ENCODE measurements at regions not wholly inside any gene's neighbourhood (a gene's known extent, or its start where the extent isn't known, plus 50 kb on each side); places are given as distances from the start of the nearest gene placed in this dataset.

GRCh38 chr5:61734001-61734400 is 401.9 kb downstream of the ZSWIM6 start:
- H3K27ac ChIP-seq (ENCODE audit: low read length): no peak overlapping the region
- no peak overlapping the region for H3K9ac ChIP-seq (ENCODE audit: low read depth, low read length)
- H3K36me3 ChIP-seq (ENCODE audit: insufficient read depth, low read depth, low read length): no peaks in the 10 kb centered on the region
- H3K9me3 ChIP-seq (ENCODE audit: insufficient read depth, low read depth, low read length): no peaks in the 10 kb centered on the region
- no peak overlapping the region for H3K4me3 ChIP-seq (ENCODE audit: low read length)
- H3K4me1 ChIP-seq (ENCODE audit: insufficient read depth, low read length): peaks cover 16% of the 10 kb centered on the region
- peaks cover 13% of the 10 kb centered on the region for H3K27me3 ChIP-seq (ENCODE audit: insufficient read depth, low read length)

GRCh38 chr5:61734966-61735365 is 402.9 kb downstream of the ZSWIM6 start:
- peaks cover 13% of the 10 kb centered on the region for H3K27me3 ChIP-seq (ENCODE audit: insufficient read depth, low read length)
- no peaks in the 10 kb centered on the region for H3K9me3 ChIP-seq (ENCODE audit: insufficient read depth, low read depth, low read length)
- H3K36me3 ChIP-seq (ENCODE audit: insufficient read depth, low read depth, low read length): no peaks in the 10 kb centered on the region
- peaks cover 16% of the 10 kb centered on the region for H3K4me1 ChIP-seq (ENCODE audit: insufficient read depth, low read length)
- H3K9ac ChIP-seq (ENCODE audit: low read depth, low read length): no peak overlapping the region
- no peak overlapping the region for H3K4me3 ChIP-seq (ENCODE audit: low read length)
- H3K27ac ChIP-seq (ENCODE audit: low read length): no peak overlapping the region

GRCh38 chr5:61735531-61735930 is 403.5 kb downstream of the ZSWIM6 start:
- H3K4me1 ChIP-seq (ENCODE audit: insufficient read depth, low read length): peaks cover 16% of the 10 kb centered on the region
- no peaks in the 10 kb centered on the region for H3K36me3 ChIP-seq (ENCODE audit: insufficient read depth, low read depth, low read length)
- no peak overlapping the region for H3K4me3 ChIP-seq (ENCODE audit: low read length)
- no peak overlapping the region for H3K9ac ChIP-seq (ENCODE audit: low read depth, low read length)
- H3K27ac ChIP-seq (ENCODE audit: low read length): no peak overlapping the region
- no peaks in the 10 kb centered on the region for H3K9me3 ChIP-seq (ENCODE audit: insufficient read depth, low read depth, low read length)
- H3K27me3 ChIP-seq (ENCODE audit: insufficient read depth, low read length): peaks cover 13% of the 10 kb centered on the region

GRCh38 chr5:61735995-61736394 is 403.9 kb downstream of the ZSWIM6 start:
- peaks cover 16% of the 10 kb centered on the region for H3K4me1 ChIP-seq (ENCODE audit: insufficient read depth, low read length)
- no peaks in the 10 kb centered on the region for H3K9me3 ChIP-seq (ENCODE audit: insufficient read depth, low read depth, low read length)
- no peak overlapping the region for H3K27ac ChIP-seq (ENCODE audit: low read length)
- no peak overlapping the region for H3K4me3 ChIP-seq (ENCODE audit: low read length)
- H3K9ac ChIP-seq (ENCODE audit: low read depth, low read length): no peak overlapping the region
- H3K36me3 ChIP-seq (ENCODE audit: insufficient read depth, low read depth, low read length): no peaks in the 10 kb centered on the region
- H3K27me3 ChIP-seq (ENCODE audit: insufficient read depth, low read length): peaks cover 13% of the 10 kb centered on the region

- Histone ChIP-seq H3K4me3 (ENCODE audit: low read length) (no peak overlapping the region), H3K36me3 (ENCODE audit: insufficient read depth, low read depth, low read length) (no peaks in the 10 kb centered on the region), H3K4me1 (ENCODE audit: insufficient read depth, low read length) (peaks cover 10% of the 10 kb centered on the region), H3K9ac (ENCODE audit: low read depth, low read length) (no peak overlapping the region; the same call in 1 of the 2 replicates), H3K27ac (ENCODE audit: low read length) (no peak overlapping the region), H3K27me3 (ENCODE audit: insufficient read depth, low read length) (peaks cover 7% of the 10 kb centered on the region; the same call in 1 of the 2 replicates), H3K9me3 (ENCODE audit: insufficient read depth, low read depth, low read length) (no peaks in the 10 kb centered on the region)
Measured at GRCh38 chr5:61737301-61737963, 405.4 kb downstream of the ZSWIM6 start.

GRCh38 chr5:61737964-61738340 is 405.9 kb downstream of the ZSWIM6 start:
- Histone ChIP-seq H3K9ac (ENCODE audit: low read depth, low read length) (no peak overlapping the region), H3K36me3 (ENCODE audit: insufficient read depth, low read depth, low read length) (no peaks in the 10 kb centered on the region), H3K27me3 (ENCODE audit: insufficient read depth, low read length) (peaks cover 2% of the 10 kb centered on the region; the same call in 1 of the 2 replicates), H3K9me3 (ENCODE audit: insufficient read depth, low read depth, low read length) (no peaks in the 10 kb centered on the region), H3K4me1 (ENCODE audit: insufficient read depth, low read length) (peaks cover 8% of the 10 kb centered on the region; the same call in 1 of the 2 replicates), H3K27ac (ENCODE audit: low read length) (no peak overlapping the region), H3K4me3 (ENCODE audit: low read length) (no peak overlapping the region)

- no peak overlapping the region for H3K9ac ChIP-seq (ENCODE audit: low read depth, low read length)
- H3K36me3 ChIP-seq (ENCODE audit: insufficient read depth, low read depth, low read length): no peaks in the 10 kb centered on the region
- peaks cover 8% of the 10 kb centered on the region; the same call in 1 of the 2 replicates for H3K4me1 ChIP-seq (ENCODE audit: insufficient read depth, low read length)
- no peaks in the 10 kb centered on the region for H3K9me3 ChIP-seq (ENCODE audit: insufficient read depth, low read depth, low read length)
- no peak overlapping the region for H3K4me3 ChIP-seq (ENCODE audit: low read length)
- no peaks in the 10 kb centered on the region for H3K27me3 ChIP-seq (ENCODE audit: insufficient read depth, low read length)
- H3K27ac ChIP-seq (ENCODE audit: low read length): no peak overlapping the region
Measured at GRCh38 chr5:61738446-61738845, 406.4 kb downstream of the ZSWIM6 start.

GRCh38 chr5:61744690-61745619 is 412.9 kb downstream of the ZSWIM6 start:
- H3K9me3 ChIP-seq (ENCODE audit: insufficient read depth, low read depth, low read length): no peaks in the 10 kb centered on the region
- H3K27me3 ChIP-seq (ENCODE audit: insufficient read depth, low read length): no peaks in the 10 kb centered on the region
- no peaks in the 10 kb centered on the region for H3K4me1 ChIP-seq (ENCODE audit: insufficient read depth, low read length)
- no peak overlapping the region for H3K9ac ChIP-seq (ENCODE audit: low read depth, low read length)
- no peak overlapping the region for H3K4me3 ChIP-seq (ENCODE audit: low read length)
- H3K27ac ChIP-seq (ENCODE audit: low read length): no peak overlapping the region
- no peaks in the 10 kb centered on the region for H3K36me3 ChIP-seq (ENCODE audit: insufficient read depth, low read depth, low read length)

- Histone ChIP-seq H3K27me3 (ENCODE audit: insufficient read depth, low read length) (no peaks in the 10 kb centered on the region), H3K36me3 (ENCODE audit: insufficient read depth, low read depth, low read length) (no peaks in the 10 kb centered on the region)
Measured at GRCh38 chr5:61746831-61747575, 414.9 kb downstream of the ZSWIM6 start.

GRCh38 chr5:61748121-61748520 is 416.1 kb downstream of the ZSWIM6 start:
- Histone ChIP-seq H3K9me3 (ENCODE audit: insufficient read depth, low read depth, low read length) (no peaks in the 10 kb centered on the region), H3K36me3 (ENCODE audit: insufficient read depth, low read depth, low read length) (no peaks in the 10 kb centered on the region), H3K4me3 (ENCODE audit: low read length) (no peak overlapping the region), H3K27me3 (ENCODE audit: insufficient read depth, low read length) (no peaks in the 10 kb centered on the region), H3K27ac (ENCODE audit: low read length) (no peak overlapping the region), H3K9ac (ENCODE audit: low read depth, low read length) (no peak overlapping the region), H3K4me1 (ENCODE audit: insufficient read depth, low read length) (no peaks in the 10 kb centered on the region)

More at GRCh38 chr5:61746831-61747575, 414.9 kb downstream of the ZSWIM6 start:
- Histone ChIP-seq H3K9me3 (ENCODE audit: insufficient read depth, low read depth, low read length) (no peaks in the 10 kb centered on the region), H3K27ac (ENCODE audit: low read length) (no peak overlapping the region), H3K4me1 (ENCODE audit: insufficient read depth, low read length) (no peaks in the 10 kb centered on the region), H3K4me3 (ENCODE audit: low read length) (no peak overlapping the region), H3K9ac (ENCODE audit: low read depth, low read length) (no peak overlapping the region)

- Histone ChIP-seq H3K4me1 (ENCODE audit: insufficient read depth, low read length) (no peaks in the 10 kb centered on the region), H3K9ac (ENCODE audit: low read depth, low read length) (no peak overlapping the region), H3K27me3 (ENCODE audit: insufficient read depth, low read length) (no peaks in the 10 kb centered on the region), H3K27ac (ENCODE audit: low read length) (no peak overlapping the region), H3K4me3 (ENCODE audit: low read length) (no peak overlapping the region), H3K9me3 (ENCODE audit: insufficient read depth, low read depth, low read length) (no peaks in the 10 kb centered on the region), H3K36me3 (ENCODE audit: insufficient read depth, low read depth, low read length) (no peaks in the 10 kb centered on the region)
Measured at GRCh38 chr5:61748651-61749050, 416.6 kb downstream of the ZSWIM6 start.

Measured in iPS-20b (cell line).